Activated naive CD4-positive, alpha-beta T cell treated with anti-CD3 and anti-CD28 coated beads for 36 hours (primary cell): ENCODE measurements at regions not wholly inside any gene's neighbourhood (a gene's known extent, or its start where the extent isn't known, plus 50 kb on each side); places are given as distances from the start of the nearest gene placed in this dataset.

Experiments used
- CTCF ChIA-PET: fragments of 350-600 bp; sonication (Branson Sonifier 250); formaldehyde crosslinking; loops from one replicate; lab custom pipeline; 2021; ENCODE audit warnings: antibody characterized with exemption; lab: Charles Lee
- DNase-seq: peaks from one replicate; pipeline ENCODE4 v3.0.0-alpha.2; 2020
- H3K27ac Mint-ChIP-seq: one replicate; pipeline ENCODE4 v1.8.0; 2021; ENCODE audit warnings: mild to moderate bottlenecking, mixed read lengths
- H3K27me3 Mint-ChIP-seq: one replicate; pipeline ENCODE4 v1.8.0; 2021; ENCODE audit warnings: low read depth, mixed read lengths
- H3K36me3 Mint-ChIP-seq: one replicate; pipeline ENCODE4 v1.8.0; 2021; ENCODE audit warnings: low read depth, mixed read lengths
- H3K4me1 Mint-ChIP-seq: one replicate; pipeline ENCODE4 v1.8.0; 2021; ENCODE audit warnings: low read depth, mixed read lengths
- H3K4me3 Mint-ChIP-seq: one replicate; pipeline ENCODE4 v1.8.0; 2021; ENCODE audit warnings: mild to moderate bottlenecking, moderate library complexity, mixed read lengths
- H3K9me3 Mint-ChIP-seq: one replicate; pipeline ENCODE4 v1.8.0; 2021; ENCODE audit warnings: mixed read lengths
- intact Hi-C: fragments of 100-400 bp; cut with micrococcal nuclease; formaldehyde crosslinking; loops from one replicate; pipeline ENCODE4 v1.15.1; 2023

GRCh38 chr6:137316626-137317025 is 97.4 kb upstream of the IFNGR1 start:
- H3K4me1 Mint-ChIP-seq, result no peaks in the 10 kb centered on the region
- no peaks in the 10 kb centered on the region for H3K9me3 Mint-ChIP-seq
- no peak overlapping the region for H3K4me3 Mint-ChIP-seq
- H3K36me3 Mint-ChIP-seq, result no peaks in the 10 kb centered on the region
- no peak overlapping the region for H3K27ac Mint-ChIP-seq
- DNase-seq, result no peak
- H3K27me3 Mint-ChIP-seq, result no peaks in the 10 kb centered on the region
- CTCF ChIA-PET, result no interaction called here
- intact Hi-C loops, result no loop called here

GRCh38 chr6:137315081-137315480 is 95.9 kb upstream of the IFNGR1 start:
- H3K36me3 Mint-ChIP-seq, result no peaks in the 10 kb centered on the region

GRCh38 chr6:137313928-137314855 is 95.0 kb upstream of the IFNGR1 start:
- no peaks in the 10 kb centered on the region for H3K27me3 Mint-ChIP-seq
- CTCF ChIA-PET, result interaction anchor here (0.6 to 3.7 kb wide), 33 partner anchors 9 to 390 kb away, joined by 3 to 18 read pairs (median 4); no protein-coding TSS in a partner anchor
- intact Hi-C loops, result loop anchor here (1.0 kb wide), 8 partner anchors 43 to 468 kb away; no protein-coding TSS in a partner anchor
- no peaks in the 10 kb centered on the region for H3K9me3 Mint-ChIP-seq
- no peak overlapping the region for H3K4me3 Mint-ChIP-seq
- peak; percentile 84 for DNase-seq
- no peak overlapping the region for H3K27ac Mint-ChIP-seq
- peaks cover 2% of the 10 kb centered on the region for H3K4me1 Mint-ChIP-seq
- H3K36me3 Mint-ChIP-seq, result no peaks in the 10 kb centered on the region

More at GRCh38 chr6:137315081-137315480, 95.9 kb upstream of the IFNGR1 start:
- Mint-ChIP-seq H3K9me3 (no peaks in the 10 kb centered on the region), H3K4me3 (no peak overlapping the region), H3K27ac (no peak overlapping the region), H3K4me1 (no peaks in the 10 kb centered on the region), H3K27me3 (no peaks in the 10 kb centered on the region)
- CTCF ChIA-PET, result interaction anchor here (0.7 to 3.7 kb wide), 17 partner anchors 10 to 693 kb away, joined by 3 to 18 read pairs (median 6); no protein-coding TSS in a partner anchor
- intact Hi-C loops, result no loop called here
- DNase-seq, result no peak

GRCh38 chr6:137313211-137313610 is 94.0 kb upstream of the IFNGR1 start:
- peaks cover 3% of the 10 kb centered on the region for H3K4me1 Mint-ChIP-seq
- CTCF ChIA-PET, result interaction anchor here (0.6 to 3.7 kb wide), 15 partner anchors 11 to 319 kb away, joined by 3 to 18 read pairs (median 4); no protein-coding TSS in a partner anchor
- H3K27ac Mint-ChIP-seq, result no peak overlapping the region
- H3K36me3 Mint-ChIP-seq, result no peaks in the 10 kb centered on the region
- no peak overlapping the region for H3K4me3 Mint-ChIP-seq
- no peaks in the 10 kb centered on the region for H3K27me3 Mint-ChIP-seq
- DNase-seq, result no peak
- intact Hi-C loops, result no loop called here
- no peaks in the 10 kb centered on the region for H3K9me3 Mint-ChIP-seq

GRCh38 chr6:137311940-137312339 is 92.8 kb upstream of the IFNGR1 start:
- CTCF ChIA-PET, result no interaction called here
- intact Hi-C loops, result no loop called here
- DNase-seq, result no peak
- Mint-ChIP-seq H3K4me1 (peaks cover 3% of the 10 kb centered on the region), H3K9me3 (no peaks in the 10 kb centered on the region), H3K36me3 (no peaks in the 10 kb centered on the region), H3K27me3 (no peaks in the 10 kb centered on the region), H3K27ac (no peak overlapping the region), H3K4me3 (no peak overlapping the region)

- intact Hi-C loops, result no loop called here
- CTCF ChIA-PET, result interaction anchor here (0.8 kb wide), 1 partner anchor 215 kb away, joined by 4 read pairs; no protein-coding TSS in a partner anchor
- H3K36me3 Mint-ChIP-seq, result no peaks in the 10 kb centered on the region
- H3K4me3 Mint-ChIP-seq, result no peak overlapping the region
- no peaks in the 10 kb centered on the region for H3K9me3 Mint-ChIP-seq
- peaks cover 3% of the 10 kb centered on the region for H3K4me1 Mint-ChIP-seq
- peak; percentile 25 for DNase-seq
- peaks cover 2% of the 10 kb centered on the region for H3K27me3 Mint-ChIP-seq
- no peak overlapping the region for H3K27ac Mint-ChIP-seq
Measured at GRCh38 chr6:137309078-137309762, 90.0 kb upstream of the IFNGR1 start.

- Mint-ChIP-seq H3K4me1 (peaks cover 3% of the 10 kb centered on the region), H3K36me3 (no peaks in the 10 kb centered on the region), H3K27ac (no peak overlapping the region), H3K9me3 (no peaks in the 10 kb centered on the region), H3K4me3 (no peak overlapping the region), H3K27me3 (peaks cover 2% of the 10 kb centered on the region)
- intact Hi-C loops, result no loop called here
- no peak for DNase-seq
- CTCF ChIA-PET, result no interaction called here
Measured at GRCh38 chr6:137307163-137307854, 88.1 kb upstream of the IFNGR1 start.

- DNase-seq, result no peak
- CTCF ChIA-PET, result interaction anchor here (1.1 to 1.3 kb wide), 2 partner anchors 210 to 212 kb away, joined by 3 to 4 read pairs; no protein-coding TSS in a partner anchor
- no peak overlapping the region for H3K4me3 Mint-ChIP-seq
- peaks cover 3% of the 10 kb centered on the region for H3K4me1 Mint-ChIP-seq
- no peaks in the 10 kb centered on the region for H3K36me3 Mint-ChIP-seq
- H3K27me3 Mint-ChIP-seq, result peaks cover 2% of the 10 kb centered on the region
- intact Hi-C loops, result no loop called here
- no peak overlapping the region for H3K27ac Mint-ChIP-seq
- H3K9me3 Mint-ChIP-seq, result no peaks in the 10 kb centered on the region
Measured at GRCh38 chr6:137305691-137306090, 86.5 kb upstream of the IFNGR1 start.

- Mint-ChIP-seq H3K36me3 (no peaks in the 10 kb centered on the region), H3K4me3 (no peak overlapping the region), H3K27me3 (peaks cover 2% of the 10 kb centered on the region), H3K4me1 (peaks cover 2% of the 10 kb centered on the region), H3K9me3 (no peaks in the 10 kb centered on the region), H3K27ac (no peak overlapping the region)
- CTCF ChIA-PET, result interaction anchor here (0.6 kb wide), 1 partner anchor 213 kb away, joined by 4 read pairs; no protein-coding TSS in a partner anchor
- DNase-seq, result no peak
- intact Hi-C loops, result no loop called here
Measured at GRCh38 chr6:137304020-137304780, 85.0 kb upstream of the IFNGR1 start.

- intact Hi-C loops, result no loop called here
- Mint-ChIP-seq H3K9me3 (no peaks in the 10 kb centered on the region), H3K4me3 (no peak overlapping the region), H3K27ac (no peak overlapping the region), H3K36me3 (no peaks in the 10 kb centered on the region), H3K27me3 (peaks cover 2% of the 10 kb centered on the region), H3K4me1 (no peaks in the 10 kb centered on the region)
- CTCF ChIA-PET, result no interaction called here
- no peak for DNase-seq
Measured at GRCh38 chr6:137303441-137303840, 84.3 kb upstream of the IFNGR1 start.

GRCh38 chr6:137299681-137300080 is 80.5 kb upstream of the IFNGR1 start:
- no peaks in the 10 kb centered on the region for H3K27me3 Mint-ChIP-seq
- no peaks in the 10 kb centered on the region for H3K36me3 Mint-ChIP-seq
- no peak overlapping the region for H3K27ac Mint-ChIP-seq
- intact Hi-C loops, result no loop called here
- no peaks in the 10 kb centered on the region for H3K4me1 Mint-ChIP-seq
- H3K4me3 Mint-ChIP-seq, result no peak overlapping the region
- no peak for DNase-seq
- CTCF ChIA-PET, result no interaction called here
- H3K9me3 Mint-ChIP-seq, result no peaks in the 10 kb centered on the region
